Stimulated activated CD4-positive, alpha-beta T cell treated with anti-CD3 and anti-CD28 coated beads, Interleukin-15, amount 100 ng/mL, for 1 hour (primary cell): ENCODE measurements at regions not wholly inside any gene's neighbourhood (a gene's known extent, or its start where the extent isn't known, plus 50 kb on each side); places are given as distances from the start of the nearest gene placed in this dataset.
"Not testable (repeated sequence)": the region's sequence is repeated elsewhere in the genome, so short reads cannot be mapped to it uniquely, and the experiment has no call there.

Source experiments
- DNase-seq, 2 donors: peaks; one replicate each; pipeline ENCODE4 v3.0.0-alpha.2; 2020; ENCODE audit warnings: low read depth in 1 of 2, low spot score in 1 of 2

GRCh38 chr13:71218960-71219359 is 648.0 kb downstream of the DACH1 start:
- DNase-seq = no peak

- no peak for DNase-seq
Observed at GRCh38 chr13:71217827-71218226, 649.2 kb downstream of the DACH1 start.

- DNase-seq = no peak
Observed at GRCh38 chr13:71214821-71215220, 652.2 kb downstream of the DACH1 start.

GRCh38 chr13:71214357-71214756 is 652.6 kb downstream of the DACH1 start:
- DNase-seq = no peak

- DNase-seq = no peak
Observed at GRCh38 chr13:71213252-71213821, 653.7 kb downstream of the DACH1 start.

GRCh38 chr13:71210861-71211260 is 656.1 kb downstream of the DACH1 start:
- DNase-seq = no peak

- no peak for DNase-seq
Observed at GRCh38 chr13:71209217-71209616, 657.8 kb downstream of the DACH1 start.

- DNase-seq = not testable (repeated sequence)
Observed at GRCh38 chr13:71184583-71184982, 682.4 kb downstream of the DACH1 start.

- not testable (repeated sequence) for DNase-seq
Observed at GRCh38 chr13:71183352-71183751, 683.7 kb downstream of the DACH1 start.

- no peak for DNase-seq
Observed at GRCh38 chr13:71171740-71172139, 695.3 kb downstream of the DACH1 start.

GRCh38 chr13:71169180-71169579 is 697.8 kb downstream of the DACH1 start:
- no peak for DNase-seq

- no peak for DNase-seq
Observed at GRCh38 chr13:71156550-71156949, 710.5 kb downstream of the DACH1 start.

- no peak for DNase-seq
Observed at GRCh38 chr13:71149498-71150363, 717.3 kb downstream of the DACH1 start.

- no peak for DNase-seq
Observed at GRCh38 chr13:71149046-71149445, 718.0 kb downstream of the DACH1 start.

- no peak for DNase-seq
Observed at GRCh38 chr13:71148396-71148795, 718.6 kb downstream of the DACH1 start.

- no peak for DNase-seq
Observed at GRCh38 chr13:71144883-71145282, 722.1 kb downstream of the DACH1 start.

GRCh38 chr13:71137101-71137500 is 729.9 kb downstream of the DACH1 start:
- DNase-seq = no peak

- no peak for DNase-seq
Observed at GRCh38 chr13:71124230-71124629, 742.8 kb downstream of the DACH1 start.

GRCh38 chr13:71118779-71119364 is 748.1 kb downstream of the DACH1 start:
- no peak for DNase-seq

GRCh38 chr13:71117920-71118319 is 749.1 kb downstream of the DACH1 start:
- DNase-seq = no peak

- DNase-seq = no peak
Observed at GRCh38 chr13:71115301-71115700, 751.7 kb downstream of the DACH1 start.

GRCh38 chr13:71096421-71096820 is 770.6 kb downstream of the DACH1 start:
- DNase-seq = no peak
